NOMO-1 treated with DMSO at 0.1 percent for 48 hours (cell line): ENCODE measurements at regions not wholly inside any gene's neighbourhood (a gene's known extent, or its start where the extent isn't known, plus 50 kb on each side); places are given as distances from the start of the nearest gene placed in this dataset.

Source experiments
- DNase-seq: peaks from one replicate; lab custom pipeline; 2025; ENCODE audit not compliant: unreplicated experiment; lab: John Stamatoyannopoulos, UW

DNA sequence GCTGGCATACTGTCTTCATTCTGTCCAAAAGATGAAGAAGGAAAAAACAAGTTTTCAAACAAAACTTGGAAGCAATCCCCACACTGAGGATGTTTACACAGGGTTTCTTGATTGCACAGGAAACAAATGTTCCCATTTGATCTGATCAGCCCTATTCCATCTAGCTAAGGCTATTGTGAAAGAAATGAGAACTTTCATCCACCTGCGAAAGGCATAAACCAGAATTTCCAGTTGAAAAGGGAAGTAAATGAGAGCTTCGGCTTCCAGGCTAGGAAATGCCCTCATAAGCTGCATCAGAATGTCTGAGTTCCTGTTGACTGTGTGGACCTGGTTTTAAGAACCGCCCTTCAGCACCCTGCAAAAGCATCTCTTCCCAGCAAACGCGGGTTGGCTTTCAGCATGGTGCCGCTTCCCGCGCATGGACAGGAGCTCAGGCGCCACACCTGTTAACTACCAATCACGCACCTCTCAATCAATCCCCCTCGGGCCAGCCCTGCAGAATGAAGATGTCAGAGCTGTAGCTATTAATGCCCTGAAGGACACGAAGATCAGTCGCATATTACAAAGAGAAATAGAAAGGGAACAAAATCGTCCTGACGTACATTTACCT lies 850.4 kb downstream of the GALR1 start:
- DNase-seq = no peak

DNA sequence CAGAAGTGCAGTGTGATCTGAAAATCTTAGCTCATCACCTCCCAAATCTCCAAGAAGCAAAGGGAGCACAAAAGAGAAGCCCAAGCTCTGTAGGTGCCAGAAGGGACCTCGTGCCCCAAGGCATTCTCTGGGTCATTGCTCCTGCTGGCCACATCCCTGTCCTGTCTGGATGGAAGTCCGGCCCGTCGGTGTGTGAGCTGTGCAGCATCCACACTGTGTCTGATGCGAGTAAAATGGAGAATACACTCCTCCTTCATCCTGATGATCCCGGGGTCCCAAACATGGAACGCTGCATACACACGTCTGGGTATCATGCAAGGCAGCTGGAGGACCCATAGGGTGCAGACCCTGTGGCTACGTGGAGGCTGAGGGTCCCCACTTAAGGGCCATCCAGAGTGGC lies 851.4 kb downstream of the GALR1 start:
- no peak for DNase-seq

DNA sequence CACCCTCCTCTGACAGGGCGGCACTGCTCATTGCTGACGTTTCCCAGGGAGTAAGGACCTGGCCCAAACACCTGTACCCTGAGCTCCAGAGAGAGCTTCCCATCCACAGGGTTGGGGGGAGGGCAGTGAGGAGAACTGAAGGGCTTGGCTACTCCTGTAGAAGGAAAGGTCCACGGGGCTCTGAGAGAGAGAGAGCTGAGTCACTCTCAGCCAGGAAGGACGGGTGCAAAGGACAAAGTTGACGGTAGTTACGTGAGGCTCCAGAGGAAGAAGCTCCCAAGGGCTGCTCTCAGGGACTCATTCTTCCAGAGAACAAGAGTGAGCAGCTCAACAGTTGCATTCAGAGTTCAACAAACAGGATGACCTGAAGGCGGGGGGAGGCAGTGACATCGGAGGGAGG lies 852.5 kb downstream of the GALR1 start:
- no peak for DNase-seq

DNA sequence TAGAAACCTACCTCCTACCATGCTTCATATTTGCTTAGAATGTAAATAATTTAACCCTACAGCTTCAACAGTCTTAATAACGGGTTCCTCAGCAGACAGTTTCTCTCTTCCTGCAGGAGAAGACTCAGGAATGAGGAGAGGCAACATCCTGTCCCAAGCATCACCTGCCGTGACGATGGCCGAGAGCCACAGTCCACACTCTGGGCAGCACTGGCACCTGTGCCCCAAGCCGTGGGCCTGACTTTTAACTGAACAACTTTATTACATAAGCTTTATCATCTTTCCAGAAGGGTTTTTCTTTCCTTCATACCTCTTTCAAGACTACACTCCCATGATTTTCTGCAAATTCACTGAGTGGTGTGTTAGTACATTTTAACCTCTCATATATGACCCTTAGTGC lies 856.0 kb downstream of the GALR1 start:
- DNase-seq = no peak

DNA sequence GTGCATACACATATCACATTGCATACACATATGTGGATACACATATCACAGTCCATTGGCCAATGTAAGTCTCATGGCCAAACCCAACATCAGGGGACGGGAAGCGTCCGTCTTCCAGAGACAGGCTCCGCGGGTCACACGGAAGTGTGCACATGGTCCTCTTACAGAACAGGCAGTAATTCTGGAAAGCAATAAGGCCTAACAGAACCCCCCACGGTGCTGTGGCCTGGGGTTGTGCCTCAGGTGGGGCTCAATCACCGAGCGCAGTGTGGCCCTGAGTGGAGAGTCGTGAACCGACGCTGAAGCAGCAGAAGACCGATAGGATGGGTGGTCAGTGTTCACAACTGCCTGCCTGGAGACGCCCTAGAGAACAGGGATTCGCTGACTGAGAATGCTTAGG lies 857.3 kb downstream of the GALR1 start:
- no peak for DNase-seq

DNA sequence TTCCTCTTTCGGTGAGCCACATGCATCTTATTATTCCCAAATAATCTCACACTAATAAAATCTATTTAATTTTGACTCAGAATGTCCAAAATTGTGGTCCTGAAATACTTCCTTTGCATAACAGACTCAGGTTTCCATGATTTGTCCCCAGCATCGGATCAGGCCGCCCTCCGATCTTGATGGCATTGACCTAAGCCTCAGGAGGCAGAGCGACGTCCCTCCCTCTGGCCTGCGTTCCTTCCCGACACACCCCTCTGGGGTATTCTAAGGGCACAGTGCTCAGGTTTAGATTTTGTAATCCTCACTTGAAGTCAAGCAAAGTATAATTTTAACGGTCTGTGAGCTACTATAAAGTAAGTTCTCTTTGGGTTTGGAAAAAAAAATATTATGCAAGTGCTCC lies 857.7 kb downstream of the GALR1 start:
- DNase-seq = no peak

DNA sequence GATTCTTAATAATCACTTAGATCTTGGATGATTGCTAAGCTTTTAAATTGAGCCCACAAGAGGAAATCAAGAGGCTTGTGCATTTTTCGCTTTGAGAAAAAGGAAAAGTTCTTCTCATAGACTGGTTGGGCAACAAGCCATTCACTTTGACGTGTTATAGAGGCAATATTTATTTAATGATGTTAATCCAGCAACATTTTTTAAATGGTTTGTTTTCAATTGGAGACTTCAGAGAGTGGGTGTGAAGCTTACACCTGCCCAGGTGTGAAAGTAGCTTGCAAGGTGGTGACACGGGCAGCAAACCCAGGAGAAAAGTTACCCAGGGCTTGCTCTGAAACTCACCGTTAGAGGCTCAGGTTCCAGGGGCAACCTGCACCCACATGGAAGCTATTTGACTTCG lies 858.9 kb downstream of the GALR1 start:
- no peak for DNase-seq

DNA sequence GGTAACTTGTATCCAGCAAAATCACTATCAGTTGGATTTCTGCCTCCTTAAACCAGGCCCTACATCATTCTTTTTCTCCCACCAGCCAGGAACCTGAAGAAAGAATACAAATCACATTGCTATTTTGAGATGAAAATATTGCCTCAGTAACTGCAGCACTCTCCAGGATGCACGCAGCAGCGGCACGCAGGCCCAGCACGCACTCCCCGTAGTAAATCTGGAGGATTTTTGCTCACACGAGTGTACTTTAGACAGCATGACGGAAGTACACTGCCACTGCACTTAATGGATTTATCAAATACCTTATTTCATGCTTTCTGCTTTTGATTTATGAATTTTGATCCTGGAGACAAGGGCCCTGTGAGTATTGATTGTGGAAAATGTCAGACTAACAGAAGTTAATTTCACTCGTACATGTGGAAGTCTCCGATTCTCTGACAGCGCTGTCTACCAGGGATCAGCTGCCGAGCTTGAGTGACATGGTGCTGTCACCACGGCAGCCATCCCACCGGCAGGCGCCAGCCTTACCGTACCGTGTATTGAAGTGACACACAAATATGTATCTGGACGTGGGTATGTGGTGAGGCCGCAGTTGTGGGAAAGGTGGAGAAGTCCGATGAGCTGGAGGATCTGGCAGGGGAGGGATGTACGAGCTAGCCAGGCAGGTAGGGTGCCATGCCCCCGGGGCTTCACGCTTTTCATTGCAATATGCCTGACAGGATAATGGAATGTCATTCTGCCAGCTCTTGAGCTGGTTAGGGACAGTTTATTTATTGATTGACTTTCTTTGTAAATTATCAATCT lies 863.7 kb downstream of the GALR1 start:
- no peak for DNase-seq

DNA sequence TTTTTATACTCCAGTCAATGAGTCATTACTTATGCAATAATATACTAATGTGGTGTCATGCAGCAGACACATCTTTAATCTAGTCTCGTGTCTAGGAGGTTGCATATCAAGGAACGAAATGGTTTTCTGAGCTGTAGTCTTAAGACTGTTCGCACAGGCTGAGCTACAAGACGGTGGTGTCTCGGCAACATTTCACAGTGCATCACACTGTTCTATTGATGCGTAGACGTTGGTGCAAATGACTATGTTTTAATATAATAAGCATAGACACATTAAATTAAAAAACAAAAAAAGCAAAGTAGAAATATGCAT lies 864.2 kb downstream of the GALR1 start:
- DNase-seq = no peak

DNA sequence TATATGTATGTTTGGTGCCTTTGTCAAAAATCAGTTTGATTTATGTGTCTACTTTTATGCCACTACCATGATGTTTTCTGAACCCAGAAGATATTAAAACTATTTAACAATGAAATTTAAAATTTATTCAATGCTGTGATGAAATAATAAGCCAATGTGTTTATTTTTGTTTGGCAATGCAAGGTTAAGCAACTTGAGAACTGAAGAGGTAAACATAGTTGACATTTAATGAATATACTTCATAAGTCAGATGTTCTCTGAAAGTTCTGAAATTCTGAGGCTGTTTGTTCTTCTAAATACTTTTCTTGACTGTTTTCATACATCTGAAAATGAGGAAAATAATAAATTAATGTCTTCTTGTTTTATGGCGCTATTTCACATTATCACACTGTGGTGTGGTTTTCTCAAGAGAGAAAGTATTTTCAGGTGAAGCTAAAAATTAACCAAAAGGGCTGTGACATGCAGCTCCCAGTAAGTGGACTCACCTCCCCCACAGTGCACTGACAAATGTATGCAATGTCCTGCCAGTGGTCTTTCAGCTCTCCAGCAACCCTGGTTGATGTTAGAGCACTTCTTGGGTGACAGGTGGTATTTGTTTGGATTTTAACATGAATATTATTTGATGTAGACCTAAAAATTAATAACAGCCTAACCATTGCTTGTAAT lies 863.6 kb upstream of the SALL3 start:
- DNase-seq = no peak

DNA sequence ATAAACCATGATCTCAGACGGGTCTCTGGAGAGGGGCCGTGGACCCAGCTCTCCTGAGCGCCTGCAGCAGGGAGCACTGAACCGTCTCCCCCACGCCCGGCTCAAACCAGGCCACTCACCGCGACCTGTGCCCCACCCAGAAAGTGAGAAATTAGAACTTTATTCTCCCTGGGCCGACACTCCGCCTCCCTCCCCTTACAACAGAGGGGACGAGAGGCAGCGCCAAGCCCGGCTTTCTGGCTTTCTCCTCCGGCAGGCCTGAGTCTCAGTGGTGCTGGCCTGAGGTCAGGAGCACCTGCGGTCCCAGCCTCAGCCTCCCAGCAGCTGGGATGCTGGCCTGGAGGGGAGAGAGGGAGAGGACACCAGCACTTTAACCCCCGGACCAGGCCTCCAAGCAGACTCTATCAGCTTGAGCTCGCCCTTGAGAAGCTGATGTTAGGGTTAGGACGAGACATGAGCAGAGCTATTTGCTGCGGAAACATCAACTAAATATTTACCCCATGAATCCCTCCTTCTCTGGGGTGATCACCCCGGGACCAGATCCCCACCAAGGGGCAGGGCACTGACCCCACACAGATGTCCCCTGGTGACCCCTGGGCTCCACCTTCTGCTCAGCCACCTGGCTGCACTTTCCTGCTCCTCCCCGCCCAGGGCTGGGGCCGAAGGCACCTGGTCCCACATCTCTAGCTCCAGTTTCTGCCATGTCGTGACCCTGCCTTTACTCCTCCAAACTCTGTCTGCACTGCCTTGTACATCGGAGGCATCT lies 856.3 kb upstream of the SALL3 start:
- no peak for DNase-seq

DNA sequence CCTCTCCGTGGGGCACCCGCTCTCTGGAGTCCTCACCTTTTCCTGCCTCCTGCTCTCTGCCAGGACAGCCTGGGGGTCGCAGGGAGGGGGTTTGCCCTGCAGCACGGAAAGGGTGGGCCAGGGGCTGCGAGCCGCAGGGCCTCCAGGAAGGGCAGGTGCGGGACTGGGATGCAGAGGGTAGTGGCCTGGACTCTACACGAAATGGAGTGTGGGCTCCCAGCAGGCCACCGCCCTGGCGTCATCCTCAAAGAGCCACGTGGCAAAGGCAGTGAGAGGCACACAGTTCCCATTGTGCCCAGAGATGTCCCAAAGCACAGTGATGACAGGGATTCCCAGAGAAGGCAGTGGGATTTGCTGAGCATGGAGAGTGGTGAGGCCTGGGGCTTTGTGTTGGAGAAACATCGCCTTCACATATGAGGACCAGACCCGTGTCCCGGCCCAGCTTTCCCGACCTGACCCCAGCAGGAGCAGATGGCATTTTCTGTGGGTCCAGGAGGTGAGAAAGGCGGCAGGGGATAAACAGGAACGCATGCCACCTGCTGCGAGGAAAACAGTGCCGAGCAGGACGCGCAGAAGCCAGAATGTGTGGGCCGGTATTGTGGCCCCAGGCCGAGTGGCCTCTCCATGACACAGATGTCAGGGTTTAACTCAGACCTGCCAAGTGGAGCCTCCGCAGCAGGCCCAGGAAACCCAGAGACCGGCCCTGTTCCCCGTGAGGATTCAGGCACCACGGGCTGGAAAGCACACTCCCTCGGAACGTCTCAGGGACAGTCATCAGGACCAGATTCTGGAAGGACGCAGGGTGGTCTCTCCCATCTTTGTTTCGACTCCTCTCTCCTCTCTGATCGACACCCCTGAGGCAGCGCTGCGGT lies 855.5 kb upstream of the SALL3 start:
- no peak for DNase-seq

DNA sequence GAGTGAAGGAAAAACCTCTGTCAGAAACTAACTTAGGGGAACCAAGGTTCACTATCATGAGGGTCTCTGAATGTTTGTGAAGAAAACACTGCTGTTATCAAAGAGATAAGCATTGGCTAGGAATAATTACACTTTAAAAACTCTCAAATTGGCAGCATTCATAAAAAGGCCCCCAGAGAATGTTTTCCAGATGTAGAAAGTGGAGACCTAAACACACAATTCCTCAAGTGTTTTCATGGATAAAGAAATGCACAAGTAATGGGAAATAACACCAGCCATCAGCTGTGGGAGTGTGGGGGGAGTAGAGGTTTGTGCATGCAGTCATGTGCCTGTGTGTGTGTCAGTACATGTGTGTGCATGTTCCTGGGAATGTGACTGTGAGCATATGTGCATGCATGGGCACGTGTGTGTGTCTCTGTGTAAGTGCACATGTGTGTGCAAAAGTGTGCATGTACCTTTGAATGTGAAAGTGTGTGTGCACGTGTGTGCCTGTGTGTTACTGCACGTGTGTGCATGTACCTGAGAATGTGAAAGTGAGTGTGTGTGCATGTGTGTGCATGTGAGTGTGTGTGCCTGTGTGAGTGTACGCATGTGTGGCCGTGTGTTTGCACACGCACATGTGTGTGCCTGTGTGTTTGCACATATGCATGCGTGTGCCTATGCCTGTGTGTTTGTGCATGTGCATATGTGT lies 854.3 kb upstream of the SALL3 start:
- DNase-seq = no peak

DNA sequence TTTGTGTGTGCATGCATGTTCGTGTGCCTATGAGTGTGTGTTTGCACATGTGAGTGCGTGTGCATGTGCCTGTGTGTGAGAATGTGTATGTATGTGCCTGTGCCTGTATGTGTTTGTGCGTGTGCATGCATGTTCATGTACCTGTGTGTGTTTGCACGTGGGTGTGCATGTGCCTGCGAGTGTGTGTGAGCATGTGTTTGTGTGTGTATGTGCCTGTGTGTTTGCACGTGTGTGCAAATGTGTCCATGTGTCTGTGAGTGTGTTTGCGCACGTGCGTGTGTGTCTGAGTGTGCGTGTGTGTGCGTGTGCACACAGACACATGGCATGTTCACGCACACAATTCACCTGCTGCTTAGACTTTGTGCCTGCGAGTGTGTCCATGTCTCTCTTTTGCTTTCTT lies 853.5 kb upstream of the SALL3 start:
- no peak for DNase-seq

DNA sequence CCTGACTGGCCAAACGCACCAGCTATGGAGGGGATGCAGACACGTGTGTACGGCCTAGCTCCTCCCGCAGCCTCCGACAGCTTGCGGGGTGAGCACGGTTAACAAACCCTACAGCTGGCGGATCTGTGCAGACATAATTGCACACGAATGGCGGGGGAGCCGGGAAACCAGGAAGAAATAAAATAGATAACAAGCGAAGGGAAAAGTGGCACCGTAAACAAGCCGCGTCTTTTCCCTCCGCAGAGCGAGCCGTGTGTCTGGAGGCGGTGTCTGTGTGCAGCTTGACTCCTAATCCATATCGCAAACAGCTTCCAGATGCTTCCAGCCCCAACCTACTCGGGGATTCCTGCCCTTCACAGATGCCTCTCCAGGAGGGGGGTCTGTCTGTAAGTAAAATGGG lies 853.1 kb upstream of the SALL3 start:
- no peak for DNase-seq

DNA sequence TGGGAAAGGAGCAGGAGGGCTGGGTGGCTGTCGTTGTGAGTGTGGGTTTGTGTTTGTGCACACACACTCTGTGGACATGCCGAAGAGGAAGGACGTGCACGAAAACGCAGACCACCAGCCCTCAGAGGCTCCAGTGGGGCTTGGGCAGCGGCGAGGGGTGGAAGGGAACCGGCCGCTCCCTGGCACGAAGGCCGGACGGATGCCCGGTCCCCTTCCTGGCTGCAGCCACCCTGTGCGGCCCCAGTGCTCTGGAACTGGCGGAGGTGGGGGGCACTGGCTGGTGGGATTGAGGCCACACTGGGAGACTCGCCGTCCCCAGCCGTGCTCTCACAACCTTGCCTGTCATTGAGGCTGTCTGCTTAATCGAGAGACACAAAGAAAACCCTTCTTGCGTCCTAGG lies 852.6 kb upstream of the SALL3 start:
- DNase-seq = no peak

DNA sequence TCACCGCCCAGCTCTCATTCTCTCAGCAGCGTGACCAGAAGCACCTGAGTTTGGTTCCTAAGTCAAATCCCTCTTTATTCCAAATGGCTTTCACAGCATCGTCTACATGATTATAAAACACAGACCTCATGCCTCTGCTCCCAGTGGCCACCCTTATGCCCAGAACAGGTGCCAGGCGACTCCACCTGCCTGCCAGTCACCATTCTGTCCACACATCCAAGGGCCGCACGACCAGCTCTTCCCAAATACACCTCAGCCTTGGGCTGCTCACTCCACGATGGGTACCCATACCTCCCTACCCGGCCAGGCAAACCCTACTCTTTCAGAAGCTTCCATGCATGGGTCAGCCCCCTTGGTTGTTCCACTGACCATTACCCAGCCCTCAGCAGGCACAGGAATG lies 851.6 kb upstream of the SALL3 start:
- DNase-seq = no peak

DNA sequence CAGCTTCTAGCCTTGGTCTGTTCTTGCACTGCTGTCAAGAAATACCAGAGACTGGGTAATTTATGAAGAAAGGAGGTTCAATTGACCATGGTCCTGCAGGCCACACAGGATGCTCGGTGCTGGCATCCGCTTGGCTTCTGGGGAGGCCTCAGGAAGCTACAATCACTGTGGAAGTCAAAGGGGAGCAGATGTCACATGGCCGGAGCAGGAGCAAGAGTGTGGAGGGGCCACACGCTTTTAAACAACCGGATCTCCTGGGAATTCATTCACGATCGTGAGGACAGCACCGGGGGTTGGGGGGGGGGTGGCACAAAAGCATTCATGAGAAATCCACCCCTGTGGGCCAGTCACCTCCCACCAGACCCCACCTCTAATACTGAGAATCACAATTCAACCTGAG lies 850.4 kb upstream of the SALL3 start:
- no peak for DNase-seq

DNA sequence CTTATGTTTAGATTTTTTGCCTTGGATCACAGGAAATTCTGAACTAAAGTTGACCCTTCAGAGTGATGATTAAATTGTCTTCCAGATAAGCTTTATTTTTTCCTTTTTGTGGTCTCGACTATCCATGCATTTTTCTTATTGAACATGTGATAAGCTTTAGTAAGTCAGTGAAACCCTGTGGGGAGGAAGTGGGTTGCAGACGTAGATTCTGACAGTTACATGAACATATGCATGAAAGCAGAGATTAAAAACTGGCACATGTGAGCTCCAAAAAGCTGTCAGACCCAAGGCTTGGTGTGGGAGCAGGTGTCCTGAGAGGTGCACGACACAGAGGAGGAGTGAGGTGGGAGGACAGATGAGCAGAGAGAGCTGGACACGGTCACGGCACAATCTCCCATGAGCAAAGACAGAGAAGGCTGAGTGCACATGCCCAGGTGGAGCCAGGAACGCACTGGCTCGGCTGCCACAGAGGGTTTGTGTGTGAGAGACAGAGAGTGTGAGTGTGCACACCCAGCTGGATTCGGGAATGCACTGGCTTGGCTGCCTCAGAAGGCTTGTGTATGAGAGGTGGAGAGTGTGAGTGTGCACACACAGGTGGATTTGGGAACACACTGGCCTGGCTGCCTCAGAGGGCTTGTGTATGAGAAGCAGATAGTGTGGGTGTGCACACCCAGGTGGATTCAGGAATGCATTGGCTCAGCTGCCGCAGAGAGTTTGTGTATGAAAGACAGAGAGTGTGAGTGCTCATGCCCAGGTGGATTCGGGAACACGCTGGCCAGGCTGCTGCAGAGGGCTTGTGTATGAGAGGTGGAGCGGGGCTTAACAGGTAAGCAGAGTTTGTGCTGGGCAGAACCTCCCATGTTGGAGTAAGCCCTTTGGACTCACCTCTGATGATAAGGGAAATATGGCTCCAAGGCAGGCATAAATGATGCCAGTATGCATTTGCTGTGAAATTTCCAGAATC lies 849.1 kb upstream of the SALL3 start:
- DNase-seq = no peak
